HEK293T (cell line): ENCODE measurements at regions not wholly inside any gene's neighbourhood (a gene's known extent, or its start where the extent isn't known, plus 50 kb on each side); places are given as distances from the start of the nearest gene placed in this dataset.
"Not testable (repeated sequence)": the region's sequence is repeated elsewhere in the genome, so short reads cannot be mapped to it uniquely, and the experiment has no call there.

Experiments used
- CTCF ChIA-PET: fragments of 350-600 bp; formaldehyde crosslinking; extraction: SDS; loops from one replicate; lab custom pipeline; 2021; ENCODE audit warnings: antibody characterized with exemption, inconsistent platforms; lab: Yijun Ruan, JAX
- POLR2A ChIA-PET: fragments of 350-600 bp; formaldehyde crosslinking; extraction: SDS; loops from one replicate; lab custom pipeline; 2020; ENCODE audit warnings: antibody characterized with exemption, inconsistent platforms; lab: Yijun Ruan, JAX
- DNase-seq: peaks from one replicate; pipeline ENCODE4 v3.0.0; 2012; ENCODE audit warnings: mixed read lengths; ENCODE audit errors: extremely low spot score
- ARNT ChIP-seq: fragments of 450-650 bp; IDR thresholded peaks from 2 replicates; pipeline ENCODE4 v1.6.1; 2017; ENCODE audit warnings: mild to moderate bottlenecking
- BHLHE40 ChIP-seq: fragments of 450-650 bp; IDR thresholded peaks from 2 replicates; pipeline ENCODE4 v1.6.1; 2016; ENCODE audit warnings: mild to moderate bottlenecking, moderate library complexity, borderline replicate concordance
- CTBP1 ChIP-seq: fragments of 450-650 bp; IDR thresholded peaks from 2 replicates; pipeline ENCODE4 v1.6.1; 2016; ENCODE audit warnings: borderline replicate concordance
- ELF4 ChIP-seq: fragments of 450-650 bp; IDR thresholded peaks from 2 replicates; pipeline ENCODE4 v1.6.1; 2017; ENCODE audit warnings: antibody characterized with exemption
- FOXA1 ChIP-seq: fragments of 450-650 bp; IDR thresholded peaks from 2 replicates; pipeline ENCODE4 v1.6.1; 2016; ENCODE audit warnings: mild to moderate bottlenecking
- FOXK2 ChIP-seq: fragments of 450-650 bp; IDR thresholded peaks from 2 replicates; pipeline ENCODE4 v1.6.1; 2016; ENCODE audit warnings: mild to moderate bottlenecking
- FOXM1 ChIP-seq: fragments of 450-650 bp; IDR thresholded peaks from 2 replicates; pipeline ENCODE4 v1.6.1; 2017; ENCODE audit warnings: mild to moderate bottlenecking, borderline replicate concordance
- HDGF ChIP-seq: fragments of 450-650 bp; IDR thresholded peaks from 2 replicates; pipeline ENCODE4 v1.6.1; 2017; ENCODE audit warnings: antibody characterized with exemption, borderline replicate concordance
- L3MBTL2 ChIP-seq: fragments of 450-650 bp; conservative IDR thresholded peaks from 2 replicates; pipeline ENCODE4 v1.6.1; 2016; ENCODE audit warnings: mild to moderate bottlenecking
- LEF1 ChIP-seq: fragments of 450-650 bp; IDR thresholded peaks from 2 replicates; pipeline ENCODE4 v1.6.1; 2017; ENCODE audit warnings: mild to moderate bottlenecking, borderline replicate concordance
- NFRKB ChIP-seq: fragments of 450-650 bp; IDR thresholded peaks from 2 replicates; pipeline ENCODE4 v1.6.1; 2016; ENCODE audit warnings: mild to moderate bottlenecking, moderate library complexity
- PKNOX1 ChIP-seq: fragments of 450-650 bp; IDR thresholded peaks from 2 replicates; pipeline ENCODE4 v1.6.1; 2016
- SP1 ChIP-seq: fragments of 450-650 bp; IDR thresholded peaks from 2 replicates; pipeline ENCODE4 v1.6.1; 2017
- SUZ12 ChIP-seq: fragments of 450-650 bp; IDR thresholded peaks from 2 replicates; pipeline ENCODE4 v1.6.1; 2016; ENCODE audit warnings: mild to moderate bottlenecking
- TARDBP ChIP-seq: fragments of 450-650 bp; IDR thresholded peaks from 2 replicates; pipeline ENCODE4 v1.6.1; 2016
- ZNF384 ChIP-seq: fragments of 450-650 bp; IDR thresholded peaks from 2 replicates; pipeline ENCODE4 v1.6.1; 2016

GRCh38 chr3:35276568-35276967, 362.8 kb upstream of the ARPP21 start:
- POLR2A ChIA-PET = no interaction called here
- TF ChIP-seq FOXK2 (no peak), LEF1 (no peak), SUZ12 (no peak), CTBP1 (no peak), TARDBP (no peak), BHLHE40 (no peak), ARNT (no peak), ELF4 (no peak), PKNOX1 (no peak), NFRKB (no peak), L3MBTL2 (no peak), HDGF (no peak), ZNF384 (no peak), FOXA1 (no peak), SP1 (no peak), FOXM1 (no peak)
- no peak for DNase-seq
- CTCF ChIA-PET = no interaction called here

- ChIA-PET CTCF (no interaction called here), POLR2A (no interaction called here)
- TF ChIP-seq ELF4 (no peak), SUZ12 (no peak), CTBP1 (no peak), LEF1 (no peak), FOXA1 (no peak), TARDBP (no peak), FOXM1 (no peak), FOXK2 (no peak), L3MBTL2 (no peak), NFRKB (no peak), SP1 (no peak), PKNOX1 (no peak), HDGF (no peak), ARNT (no peak)
- DNase-seq = no peak
Observed at GRCh38 chr3:35291471-35292236, 347.7 kb upstream of the ARPP21 start.

- POLR2A ChIA-PET = no interaction called here
- TF ChIP-seq ELF4 = no peak
- TF ChIP-seq SP1 = no peak
- no peak for TF ChIP-seq NFRKB
- no peak for TF ChIP-seq ARNT
- TF ChIP-seq CTBP1 = no peak
- no peak for TF ChIP-seq FOXM1
- TF ChIP-seq FOXA1 = no peak
- TF ChIP-seq FOXK2 = no peak
- CTCF ChIA-PET = no interaction called here
- DNase-seq = no peak
Observed at GRCh38 chr3:35292568-35292967, 346.8 kb upstream of the ARPP21 start.

- POLR2A ChIA-PET = no interaction called here
Observed at GRCh38 chr3:35295906-35296305, 343.4 kb upstream of the ARPP21 start.

GRCh38 chr3:35296533-35296932, 342.8 kb upstream of the ARPP21 start:
- CTCF ChIA-PET = no interaction called here
- DNase-seq = no peak
- TF ChIP-seq CTBP1 (no peak), SP1 (no peak), SUZ12 (no peak), ELF4 (no peak), HDGF (no peak), FOXM1 (no peak), FOXA1 (no peak), NFRKB (no peak), L3MBTL2 (no peak), ARNT (no peak), PKNOX1 (no peak)
- POLR2A ChIA-PET = no interaction called here

More at GRCh38 chr3:35295906-35296305, 343.4 kb upstream of the ARPP21 start:
- DNase-seq = no peak
- TF ChIP-seq TARDBP (no peak), PKNOX1 (no peak), ELF4 (no peak), NFRKB (no peak), FOXA1 (no peak), SUZ12 (no peak)
- CTCF ChIA-PET = no interaction called here

- POLR2A ChIA-PET, DNase-seq, CTCF ChIA-PET: not testable (repeated sequence)
Observed at GRCh38 chr3:35296944-35297343, 342.4 kb upstream of the ARPP21 start.
